Pons (tissue), 1 donor: ENCODE measurements at regions not wholly inside any gene's neighbourhood (a gene's known extent, or its start where the extent isn't known, plus 50 kb on each side); places are given as distances from the start of the nearest gene placed in this dataset.

Experiments
- DNase-seq: peaks from one replicate; pipeline ENCODE4 v3.0.0-alpha.2; 2016; ENCODE audit warnings: low spot score

GRCh38 chr10:133004478-133004877, 62.1 kb upstream of the CFAP46 start:
- no peak for DNase-seq

DNA sequence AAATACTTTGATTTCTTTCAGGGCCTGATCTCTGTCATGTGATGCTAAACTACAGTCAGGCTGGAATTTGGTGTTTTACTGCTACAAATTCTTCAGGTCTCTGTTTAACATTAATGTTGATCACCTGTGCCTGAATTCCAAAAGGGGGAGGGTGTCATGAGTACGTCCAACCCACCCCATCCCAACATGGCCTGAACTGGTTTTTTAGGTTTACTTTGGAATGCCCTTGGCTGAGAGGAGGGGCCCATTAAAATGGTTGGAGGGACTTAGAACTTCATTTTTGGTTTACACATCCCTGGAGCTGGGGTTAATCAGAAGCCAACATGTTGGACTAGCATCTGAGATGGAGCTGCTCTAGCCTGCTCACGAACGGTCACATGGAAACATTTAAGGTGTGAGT, 60.8 kb upstream of the CFAP46 start:
- DNase-seq, result no peak

DNA sequence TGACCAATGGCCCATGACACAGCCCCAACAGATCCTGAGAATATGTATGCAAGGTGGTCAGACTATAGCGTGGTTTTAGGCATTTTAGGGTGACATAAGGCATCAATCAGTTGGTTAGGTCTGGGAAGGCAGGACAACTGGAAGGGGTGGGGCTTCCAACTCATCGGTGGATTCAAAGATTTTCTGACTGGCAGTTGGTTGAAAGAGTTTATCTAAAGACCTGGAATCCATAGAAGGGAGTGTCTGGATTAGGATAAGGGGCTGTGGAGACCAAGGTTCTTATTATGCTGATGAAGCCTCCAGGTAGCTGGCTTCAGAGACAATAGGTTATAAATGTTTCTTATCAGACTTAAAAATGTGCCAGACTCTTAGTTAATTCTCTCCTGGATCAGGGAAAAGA, 60.3 kb upstream of the CFAP46 start:
- no peak for DNase-seq

DNA sequence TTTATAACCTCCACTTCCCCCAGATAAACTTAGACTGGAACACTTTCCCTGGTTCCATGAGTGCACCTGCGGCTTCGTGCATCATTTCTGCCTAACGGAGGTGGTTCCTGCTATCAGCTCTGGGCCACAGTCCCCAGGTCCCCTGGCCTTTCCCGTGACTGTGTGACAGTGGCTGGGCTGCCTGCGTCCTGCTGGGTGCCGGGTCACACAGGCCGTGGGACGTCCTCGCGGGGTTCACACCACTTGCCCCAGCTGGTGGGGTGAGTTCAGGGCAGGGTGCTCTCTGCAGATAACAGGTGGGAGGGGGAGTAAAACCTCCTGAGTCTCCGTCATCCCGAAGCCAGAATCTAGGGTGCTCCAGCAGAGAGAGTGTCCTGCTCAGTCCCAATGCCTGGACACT, 58.7 kb upstream of the CFAP46 start:
- no peak for DNase-seq

DNA sequence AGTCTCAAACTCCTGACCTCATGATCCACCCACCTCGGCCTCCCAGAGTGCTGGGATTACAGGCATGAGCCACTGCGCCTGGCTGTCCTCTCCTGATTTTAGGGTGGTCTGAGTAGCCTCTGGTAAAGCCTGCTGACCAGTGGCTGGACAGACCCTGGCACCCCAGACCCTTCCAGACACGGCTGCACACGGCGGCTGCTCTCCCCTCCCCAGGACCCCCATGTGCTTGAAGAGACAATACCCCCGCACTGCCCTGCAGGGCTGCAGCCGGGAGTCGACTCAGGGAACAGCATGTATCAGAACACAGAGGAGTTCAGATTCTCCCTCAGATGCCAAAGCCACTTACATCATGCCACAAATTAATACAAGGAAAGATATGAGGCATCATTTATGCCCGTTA, 58.3 kb upstream of the CFAP46 start:
- DNase-seq, result no peak

- no peak for DNase-seq
Measured at GRCh38 chr10:132997517-132998265, 55.3 kb upstream of the CFAP46 start.

GRCh38 chr10:132996603-132997343, 54.4 kb upstream of the CFAP46 start:
- no peak for DNase-seq

- no peak for DNase-seq
Measured at GRCh38 chr10:132995909-132996602, 53.7 kb upstream of the CFAP46 start.

- no peak for DNase-seq
Measured at GRCh38 chr10:132994811-132995210, 52.4 kb upstream of the CFAP46 start.

- DNase-seq, result no peak
Measured at GRCh38 chr10:132994185-132994796, 51.9 kb upstream of the CFAP46 start.

DNA sequence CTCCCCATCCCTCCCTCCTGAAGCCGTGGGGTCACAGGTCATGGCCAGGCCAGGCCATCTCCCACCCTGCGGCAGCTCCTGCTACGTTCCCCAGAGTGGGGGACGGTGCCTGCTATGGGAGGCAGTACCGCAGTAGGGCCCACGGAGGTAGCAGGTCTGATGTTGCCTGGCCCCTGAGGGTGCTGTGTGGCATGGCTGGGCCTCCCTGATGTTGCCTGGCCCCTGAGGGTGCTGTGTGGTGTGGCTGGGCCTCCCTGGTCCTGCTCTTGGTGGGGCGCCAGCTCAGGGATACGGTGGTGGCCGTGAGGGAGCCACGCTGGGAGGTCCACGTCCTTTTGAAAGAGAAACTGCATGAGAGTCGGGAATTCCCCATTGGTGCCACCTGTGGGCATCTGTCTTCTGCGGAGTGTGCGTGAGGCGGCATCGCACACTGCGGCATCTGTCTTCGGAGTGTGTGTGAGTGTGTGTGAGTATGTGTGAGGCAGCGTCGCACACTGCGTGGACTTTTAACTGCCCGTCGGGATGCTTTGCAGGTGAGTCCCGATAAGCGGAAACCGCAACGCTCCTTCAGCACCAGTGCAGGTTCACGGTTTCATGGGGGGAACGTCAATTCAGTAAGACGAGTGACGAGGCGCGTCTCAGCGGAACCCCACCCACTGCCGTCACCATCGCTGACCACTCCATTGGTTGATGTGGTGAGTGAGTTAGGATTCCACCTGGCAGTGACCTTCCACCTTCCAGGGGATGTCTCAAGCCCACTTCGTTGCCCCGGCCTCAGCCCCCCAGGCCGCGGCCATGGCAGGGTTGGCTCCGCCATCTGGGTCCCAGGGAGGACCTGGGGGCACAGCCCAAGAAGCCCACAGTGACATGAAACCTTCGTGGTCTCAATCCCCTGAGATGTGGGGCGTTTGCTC, 51.2 kb upstream of the CFAP46 start:
- no peak for DNase-seq

- DNase-seq, result no peak
Measured at GRCh38 chr10:132992433-132993215, 50.3 kb upstream of the CFAP46 start.
